PC-3 (cell line): ENCODE measurements at regions not wholly inside any gene's neighbourhood (a gene's known extent, or its start where the extent isn't known, plus 50 kb on each side); places are given as distances from the start of the nearest gene placed in this dataset.

ENCODE experiments used
- EZH2 ChIP-seq: fragments of 300-600 bp; sonication (generic); IDR thresholded peaks from one replicate; pipeline ENCODE4 v1.6.1; 2017; ENCODE audit warnings: antibody characterized with exemption, mild to moderate bottlenecking, low read length; ENCODE audit not compliant: unreplicated experiment
- EZH2phosphoT487 ChIP-seq: fragments of 300-600 bp; sonication (generic); IDR thresholded peaks from 2 replicates; pipeline ENCODE4 v1.6.1; 2018; ENCODE audit warnings: mild to moderate bottlenecking, antibody characterized with exemption, low read length, borderline replicate concordance
- TF ChIP-seq, protein P1 (sequence below): fragments of 300-600 bp; sonication (generic); conservative IDR thresholded peaks from 2 replicates; pipeline ENCODE4 v1.5.1; 2017; ENCODE audit warnings: antibody characterized with exemption, low read depth, mild to moderate bottlenecking, low read length

DNA sequence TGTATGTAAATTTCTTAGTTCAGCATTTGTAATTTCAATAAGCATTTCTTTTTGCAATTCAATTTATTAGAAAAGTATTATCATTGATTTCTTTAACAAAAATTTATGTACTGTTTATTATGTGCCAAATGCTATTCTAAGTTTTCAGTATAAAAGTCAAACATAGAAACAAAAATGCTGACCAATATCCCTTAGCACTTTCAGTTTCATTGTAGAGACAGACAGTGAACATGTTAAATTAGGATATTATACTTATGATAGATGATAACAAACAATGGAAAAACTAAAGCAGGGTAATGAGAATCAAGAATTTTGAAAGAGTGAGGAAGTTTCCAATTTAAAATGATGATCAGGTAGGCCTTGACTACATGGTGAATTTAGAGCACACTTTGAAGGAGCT lies 1106.0 kb downstream of the TAF11L14 start:
- TF ChIP-seq EZH2 (no peak), EZH2phosphoT487 (no peak)
- TF ChIP-seq, protein P1, sequence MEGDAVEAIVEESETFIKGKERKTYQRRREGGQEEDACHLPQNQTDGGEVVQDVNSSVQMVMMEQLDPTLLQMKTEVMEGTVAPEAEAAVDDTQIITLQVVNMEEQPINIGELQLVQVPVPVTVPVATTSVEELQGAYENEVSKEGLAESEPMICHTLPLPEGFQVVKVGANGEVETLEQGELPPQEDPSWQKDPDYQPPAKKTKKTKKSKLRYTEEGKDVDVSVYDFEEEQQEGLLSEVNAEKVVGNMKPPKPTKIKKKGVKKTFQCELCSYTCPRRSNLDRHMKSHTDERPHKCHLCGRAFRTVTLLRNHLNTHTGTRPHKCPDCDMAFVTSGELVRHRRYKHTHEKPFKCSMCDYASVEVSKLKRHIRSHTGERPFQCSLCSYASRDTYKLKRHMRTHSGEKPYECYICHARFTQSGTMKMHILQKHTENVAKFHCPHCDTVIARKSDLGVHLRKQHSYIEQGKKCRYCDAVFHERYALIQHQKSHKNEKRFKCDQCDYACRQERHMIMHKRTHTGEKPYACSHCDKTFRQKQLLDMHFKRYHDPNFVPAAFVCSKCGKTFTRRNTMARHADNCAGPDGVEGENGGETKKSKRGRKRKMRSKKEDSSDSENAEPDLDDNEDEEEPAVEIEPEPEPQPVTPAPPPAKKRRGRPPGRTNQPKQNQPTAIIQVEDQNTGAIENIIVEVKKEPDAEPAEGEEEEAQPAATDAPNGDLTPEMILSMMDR: no peak
